ENCODE measurements at regions not wholly inside any gene's neighbourhood (a gene's known extent, or its start where the extent isn't known, plus 50 kb on each side); places are given as distances from the start of the nearest gene placed in this dataset.

DNA sequence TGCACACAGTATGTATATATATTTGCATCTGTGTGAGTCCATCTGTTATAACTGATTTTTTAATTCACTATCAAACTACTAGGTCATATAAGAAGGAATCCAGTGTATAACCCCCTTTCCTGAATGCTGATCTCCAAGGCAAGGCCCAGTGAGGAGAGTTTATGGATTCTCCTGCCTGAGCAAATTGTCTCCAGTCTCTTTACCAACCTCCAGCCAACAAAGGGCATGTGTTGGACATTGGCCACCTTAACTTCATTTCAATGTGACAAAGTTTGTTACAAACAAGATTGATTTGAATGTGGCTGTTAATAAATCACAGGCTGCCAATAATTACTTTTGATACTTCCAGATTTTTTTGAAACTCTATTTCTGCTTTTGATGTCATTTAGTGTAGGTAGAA, 191.6 kb downstream of the HAO1 start:
- FAIRE-seq = no peak
- no peak for TF ChIP-seq POLR2A (IDR thresholded peaks at IDR 0.05; ENCODE audit: low read depth, low read length)
- TF ChIP-seq PAX5 (IDR thresholded peaks at IDR 0.05; ENCODE audit: insufficient read depth, low read length, severe bottlenecking) = no peak
- TF ChIP-seq POU2F2 (IDR thresholded peaks at IDR 0.05; ENCODE audit: low read depth, low read length) = no peak
- no peak for TF ChIP-seq POLR2AphosphoS5 (IDR thresholded peaks at IDR 0.05; ENCODE audit: low read depth, low read length)
- TF ChIP-seq TAF1 (IDR thresholded peaks at IDR 0.05; ENCODE audit: low read depth, low read length) = no peak
- TF ChIP-seq SPI1 (IDR thresholded peaks at IDR 0.05; ENCODE audit: low read depth, low read length) = no peak

GRCh38 chr20:7754102-7754501, 186.2 kb downstream of the HAO1 start:
- DNase-seq (ENCODE audit: insufficient read length, low spot score) = no peak
- no peak for FAIRE-seq
- no peak for TF ChIP-seq POLR2A (IDR thresholded peaks at IDR 0.05; ENCODE audit: low read depth, low read length)
- no peak for TF ChIP-seq TAF1 (IDR thresholded peaks at IDR 0.05; ENCODE audit: low read depth, low read length)
- TF ChIP-seq POU2F2 (IDR thresholded peaks at IDR 0.05; ENCODE audit: low read depth, low read length) = no peak
- TF ChIP-seq POLR2AphosphoS5 (IDR thresholded peaks at IDR 0.05; ENCODE audit: low read depth, low read length) = no peak
- TF ChIP-seq SPI1 (IDR thresholded peaks at IDR 0.05; ENCODE audit: low read depth, low read length) = no peak
- TF ChIP-seq PAX5 (IDR thresholded peaks at IDR 0.05; ENCODE audit: insufficient read depth, low read length, severe bottlenecking) = no peak

More for the DNA sequence above, 191.6 kb downstream of the HAO1 start:
- no peak for DNase-seq (ENCODE audit: insufficient read length, low spot score)

DNA sequence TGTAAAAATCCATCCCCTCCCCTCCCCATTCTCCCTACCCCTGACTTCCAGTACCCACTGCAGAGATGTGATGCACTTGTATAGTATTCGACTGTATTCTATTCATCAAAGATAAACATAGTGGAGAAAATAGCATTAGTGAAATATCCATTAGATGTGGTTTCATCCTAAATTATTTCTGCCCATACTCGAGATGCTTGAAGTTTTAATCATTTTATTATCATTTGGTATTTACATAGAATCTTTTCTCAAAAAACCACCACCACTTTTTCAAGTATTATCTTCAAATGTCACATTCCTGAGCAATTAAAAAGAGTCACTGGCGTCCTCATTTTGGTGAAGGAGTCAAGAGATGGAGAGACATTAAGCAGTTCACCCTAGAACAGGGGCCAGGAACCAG, 181.9 kb downstream of the HAO1 start:
- no peak for DNase-seq (ENCODE audit: insufficient read length, low spot score)
- no peak for TF ChIP-seq POLR2AphosphoS5 (IDR thresholded peaks at IDR 0.05; ENCODE audit: low read depth, low read length)
- no peak for TF ChIP-seq POLR2A (IDR thresholded peaks at IDR 0.05; ENCODE audit: low read depth, low read length)
- no peak for TF ChIP-seq PAX5 (IDR thresholded peaks at IDR 0.05; ENCODE audit: insufficient read depth, low read length, severe bottlenecking)
- no peak for TF ChIP-seq SPI1 (IDR thresholded peaks at IDR 0.05; ENCODE audit: low read depth, low read length)
- TF ChIP-seq POU2F2 (IDR thresholded peaks at IDR 0.05; ENCODE audit: low read depth, low read length) = no peak
- TF ChIP-seq TAF1 (IDR thresholded peaks at IDR 0.05; ENCODE audit: low read depth, low read length) = no peak
- FAIRE-seq = no peak

- no peak for FAIRE-seq
- TF ChIP-seq POU2F2 (IDR thresholded peaks at IDR 0.05; ENCODE audit: low read depth, low read length) = no peak
- TF ChIP-seq SPI1 (IDR thresholded peaks at IDR 0.05; ENCODE audit: low read depth, low read length) = no peak
- TF ChIP-seq PAX5 (IDR thresholded peaks at IDR 0.05; ENCODE audit: insufficient read depth, low read length, severe bottlenecking) = no peak
- TF ChIP-seq POLR2A (IDR thresholded peaks at IDR 0.05; ENCODE audit: low read depth, low read length) = no peak
- TF ChIP-seq POLR2AphosphoS5 (IDR thresholded peaks at IDR 0.05; ENCODE audit: low read depth, low read length) = no peak
- no peak for TF ChIP-seq TAF1 (IDR thresholded peaks at IDR 0.05; ENCODE audit: low read depth, low read length)
- DNase-seq (ENCODE audit: insufficient read length, low spot score) = no peak
Observed at GRCh38 chr20:7760247-7761031, 179.8 kb downstream of the HAO1 start.

- FAIRE-seq (no peak), DNase-seq (ENCODE audit: insufficient read length, low spot score) (no peak)
- no peak for TF ChIP-seq POU2F2 (IDR thresholded peaks at IDR 0.05; ENCODE audit: low read depth, low read length)
- TF ChIP-seq SPI1 (IDR thresholded peaks at IDR 0.05; ENCODE audit: low read depth, low read length) = peak; percentile 83
Observed at GRCh38 chr20:7765221-7765620, 175.0 kb downstream of the HAO1 start.

GRCh38 chr20:7770046-7770445, 170.2 kb downstream of the HAO1 start:
- TF ChIP-seq POU2F2 (IDR thresholded peaks at IDR 0.05; ENCODE audit: low read depth, low read length) = no peak
- FAIRE-seq (no peak), DNase-seq (ENCODE audit: insufficient read length, low spot score) (no peak)

DNA sequence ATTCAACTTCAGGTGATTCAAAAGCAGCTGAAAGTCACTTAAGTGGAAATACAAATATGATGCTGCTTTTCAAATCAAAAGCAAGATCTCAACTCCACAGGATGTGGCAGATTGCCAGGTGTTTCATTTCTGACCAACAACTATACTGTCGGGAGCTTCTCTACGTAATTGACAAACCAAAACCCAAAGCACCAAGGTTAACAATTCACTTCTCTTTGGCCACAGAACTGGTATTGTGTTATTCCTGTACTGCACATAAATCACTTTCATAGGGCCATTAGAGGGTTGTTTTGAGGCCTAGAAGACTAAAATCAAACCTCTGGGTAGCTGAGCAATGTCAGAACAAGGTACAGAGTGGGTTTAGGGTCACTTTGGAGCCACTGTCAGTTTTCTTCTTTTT, 169.7 kb downstream of the HAO1 start:
- TF ChIP-seq POLR2AphosphoS5 (IDR thresholded peaks at IDR 0.05; ENCODE audit: low read depth, low read length) = no peak
- no peak for TF ChIP-seq TAF1 (IDR thresholded peaks at IDR 0.05; ENCODE audit: low read depth, low read length)
- TF ChIP-seq POLR2A (IDR thresholded peaks at IDR 0.05; ENCODE audit: low read depth, low read length) = no peak
- no peak for TF ChIP-seq SPI1 (IDR thresholded peaks at IDR 0.05; ENCODE audit: low read depth, low read length)
- no peak for TF ChIP-seq POU2F2 (IDR thresholded peaks at IDR 0.05; ENCODE audit: low read depth, low read length)
- no peak for TF ChIP-seq PAX5 (IDR thresholded peaks at IDR 0.05; ENCODE audit: insufficient read depth, low read length, severe bottlenecking)
- DNase-seq (ENCODE audit: insufficient read length, low spot score) (no peak), FAIRE-seq (no peak)

GRCh38 chr20:7772371-7772770, 167.9 kb downstream of the HAO1 start:
- FAIRE-seq (no peak), DNase-seq (ENCODE audit: insufficient read length, low spot score) (no peak)
- TF ChIP-seq PAX5 (IDR thresholded peaks at IDR 0.05; ENCODE audit: insufficient read depth, low read length, severe bottlenecking) = no peak

- DNase-seq (ENCODE audit: insufficient read length, low spot score) = no peak
- no peak for FAIRE-seq
- TF ChIP-seq POLR2A (IDR thresholded peaks at IDR 0.05; ENCODE audit: low read depth, low read length) (no peak), TAF1 (IDR thresholded peaks at IDR 0.05; ENCODE audit: low read depth, low read length) (no peak), PAX5 (IDR thresholded peaks at IDR 0.05; ENCODE audit: insufficient read depth, low read length, severe bottlenecking) (no peak), POLR2AphosphoS5 (IDR thresholded peaks at IDR 0.05; ENCODE audit: low read depth, low read length) (no peak), POU2F2 (IDR thresholded peaks at IDR 0.05; ENCODE audit: low read depth, low read length) (no peak), SPI1 (IDR thresholded peaks at IDR 0.05; ENCODE audit: low read depth, low read length) (no peak)
Observed at GRCh38 chr20:7773511-7773910, 166.7 kb downstream of the HAO1 start.

GRCh38 chr20:7775072-7775471, 165.2 kb downstream of the HAO1 start:
- TF ChIP-seq PAX5 (IDR thresholded peaks at IDR 0.05; ENCODE audit: insufficient read depth, low read length, severe bottlenecking) (no peak), POU2F2 (IDR thresholded peaks at IDR 0.05; ENCODE audit: low read depth, low read length) (no peak), POLR2AphosphoS5 (IDR thresholded peaks at IDR 0.05; ENCODE audit: low read depth, low read length) (no peak), TAF1 (IDR thresholded peaks at IDR 0.05; ENCODE audit: low read depth, low read length) (no peak), POLR2A (IDR thresholded peaks at IDR 0.05; ENCODE audit: low read depth, low read length) (no peak), SPI1 (IDR thresholded peaks at IDR 0.05; ENCODE audit: low read depth, low read length) (no peak)
- FAIRE-seq = no peak
- no peak for DNase-seq (ENCODE audit: insufficient read length, low spot score)

All from GM12891 (cell line).